ENCODE measurements at regions not wholly inside any gene's neighbourhood (a gene's known extent, or its start where the extent isn't known, plus 50 kb on each side); places are given as distances from the start of the nearest gene placed in this dataset.

DNA sequence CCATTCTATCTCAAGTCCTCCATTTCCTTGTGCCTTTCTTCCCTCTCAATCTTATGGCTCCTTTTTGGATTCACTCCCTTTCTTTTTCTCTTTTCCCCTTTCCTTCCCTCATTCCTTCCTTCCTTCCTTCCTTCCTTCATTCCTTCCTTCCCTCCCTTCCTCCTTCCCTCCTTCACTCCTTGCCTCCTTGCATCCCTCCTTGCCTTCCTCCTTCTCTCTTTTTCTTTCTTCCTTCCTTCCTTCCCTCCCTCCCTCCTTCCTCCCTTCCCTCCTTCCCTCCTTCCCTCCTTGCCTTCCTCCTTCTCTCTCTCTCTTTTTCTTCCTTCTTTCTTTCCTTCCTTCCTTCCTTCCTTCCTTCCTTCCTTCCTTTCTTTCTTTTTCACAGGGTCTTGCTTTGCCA is 120.1 kb downstream of the SAMD9 start:
- no peaks in the 10 kb centered on the region for H3K9me1 ChIP-seq (ENCODE audit: control insufficient read depth, extremely low read depth, insufficient read depth, low read length)
- H3K27me3 ChIP-seq (ENCODE audit: control insufficient read depth, extremely low read depth, insufficient read depth, low read length), result no peaks in the 10 kb centered on the region
- H2AFZ ChIP-seq (ENCODE audit: control insufficient read depth, low read length), result no peak overlapping the region
- H3K4me2 ChIP-seq (ENCODE audit: control insufficient read depth, extremely low read depth, insufficient read depth, low read depth, low read length), result no peak overlapping the region
- H3K36me3 ChIP-seq (ENCODE audit: control insufficient read depth in 2 of 2, extremely low read depth in 1 of 2, insufficient read depth in 2 of 2, low read length in 2 of 2), result no peaks in the 10 kb centered on the region
- dilution Hi-C loops (cut with MboI; ENCODE audit: extremely low pct_ligation_motif_present, low sequenced_read_pairs), result no loop called here
- no peaks in the 10 kb centered on the region for H4K20me1 ChIP-seq (ENCODE audit: control insufficient read depth, extremely low read depth, insufficient read depth, low read length)
- no peak overlapping the region for H3K9ac ChIP-seq (ENCODE audit: control insufficient read depth, extremely low read depth, insufficient read depth, low read length)
- TF ChIP-seq CTCF (optimal IDR thresholded peaks at IDR 0.05 in 1 of 3, IDR thresholded peaks at IDR 0.05 in 1 of 3, conservative IDR thresholded peaks at IDR 0.05 in 1 of 3; ENCODE audit: extremely low read depth in 1 of 3, insufficient read depth in 2 of 3, low read length in 3 of 3) (no peak), EZH2 (IDR thresholded peaks at IDR 0.05; ENCODE audit: low read length) (no peak)
- no peak for DNase-seq (ENCODE audit: low read depth, low spot score)
- no peaks in the 10 kb centered on the region for H3K79me2 ChIP-seq (ENCODE audit: control insufficient read depth, insufficient read depth, low read length)
- H3K27ac ChIP-seq (ENCODE audit: control insufficient read depth, insufficient read depth, low read length), result no peak overlapping the region
- H3K4me3 ChIP-seq (ENCODE audit: control insufficient read depth in 2 of 3, extremely low read depth in 1 of 3, insufficient read depth in 2 of 3, low read depth in 1 of 3, low read length in 3 of 3), result no peak overlapping the region
- no peaks in the 10 kb centered on the region for H3K4me1 ChIP-seq (ENCODE audit: control insufficient read depth, extremely low read depth, insufficient read depth, low read length)
- no peaks in the 10 kb centered on the region for H3K9me3 ChIP-seq (ENCODE audit: control insufficient read depth, low read depth, low read length)
- no peak for FAIRE-seq

DNA sequence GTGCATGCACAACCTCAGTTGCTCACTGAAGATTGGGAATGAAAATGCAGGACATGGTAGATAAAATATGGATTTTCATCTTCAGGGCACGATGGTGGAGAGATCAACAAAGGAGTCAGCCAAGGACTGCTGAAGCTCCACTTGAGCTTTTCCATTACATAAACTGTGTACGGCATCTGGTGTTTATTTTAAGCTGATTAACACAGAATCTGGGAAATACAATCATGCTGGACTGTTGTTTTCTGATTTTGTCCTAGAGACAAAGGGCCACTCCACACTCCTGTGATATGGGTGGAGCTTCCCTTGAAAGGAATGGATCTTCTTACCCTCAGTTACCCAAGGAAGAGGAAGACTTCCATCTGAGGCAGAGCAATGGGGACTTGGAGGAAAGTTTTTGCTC is 120.6 kb downstream of the SAMD9 start:
- H3K9me1 ChIP-seq (ENCODE audit: control insufficient read depth, extremely low read depth, insufficient read depth, low read length), result no peaks in the 10 kb centered on the region
- TF ChIP-seq CTCF (optimal IDR thresholded peaks at IDR 0.05 in 1 of 3, IDR thresholded peaks at IDR 0.05 in 1 of 3, conservative IDR thresholded peaks at IDR 0.05 in 1 of 3; ENCODE audit: extremely low read depth in 1 of 3, insufficient read depth in 2 of 3, low read length in 3 of 3), result no peak
- TF ChIP-seq EZH2 (IDR thresholded peaks at IDR 0.05; ENCODE audit: low read length), result no peak
- no peak overlapping the region for H3K4me2 ChIP-seq (ENCODE audit: control insufficient read depth, extremely low read depth, insufficient read depth, low read depth, low read length)
- dilution Hi-C loops (cut with MboI; ENCODE audit: extremely low pct_ligation_motif_present, low sequenced_read_pairs), result no loop called here
- FAIRE-seq, result no peak
- no peaks in the 10 kb centered on the region for H4K20me1 ChIP-seq (ENCODE audit: control insufficient read depth, extremely low read depth, insufficient read depth, low read length)
- no peaks in the 10 kb centered on the region for H3K9me3 ChIP-seq (ENCODE audit: control insufficient read depth, low read depth, low read length)
- no peaks in the 10 kb centered on the region for H3K27me3 ChIP-seq (ENCODE audit: control insufficient read depth, extremely low read depth, insufficient read depth, low read length)
- no peak overlapping the region for H3K4me3 ChIP-seq (ENCODE audit: control insufficient read depth in 2 of 3, extremely low read depth in 1 of 3, insufficient read depth in 2 of 3, low read depth in 1 of 3, low read length in 3 of 3)
- H3K4me1 ChIP-seq (ENCODE audit: control insufficient read depth, extremely low read depth, insufficient read depth, low read length), result no peaks in the 10 kb centered on the region
- no peak overlapping the region for H3K9ac ChIP-seq (ENCODE audit: control insufficient read depth, extremely low read depth, insufficient read depth, low read length)
- no peaks in the 10 kb centered on the region for H3K79me2 ChIP-seq (ENCODE audit: control insufficient read depth, insufficient read depth, low read length)
- H2AFZ ChIP-seq (ENCODE audit: control insufficient read depth, low read length), result no peak overlapping the region
- H3K36me3 ChIP-seq (ENCODE audit: control insufficient read depth in 2 of 2, extremely low read depth in 1 of 2, insufficient read depth in 2 of 2, low read length in 2 of 2), result no peaks in the 10 kb centered on the region
- H3K27ac ChIP-seq (ENCODE audit: control insufficient read depth, insufficient read depth, low read length), result no peak overlapping the region
- no peak for DNase-seq (ENCODE audit: low read depth, low spot score)

Data from keratinocyte (primary cell).